Breast epithelium (tissue), 4 donors: ENCODE measurements at regions not wholly inside any gene's neighbourhood (a gene's known extent, or its start where the extent isn't known, plus 50 kb on each side); places are given as distances from the start of the nearest gene placed in this dataset.
"Not testable (repeated sequence)": the region's sequence is repeated elsewhere in the genome, so short reads cannot be mapped to it uniquely, and the experiment has no call there.

Experiments
- DNase-seq, 2 donors: peaks; one replicate each; pipeline ENCODE4 v3.0.0-alpha.2; 2019; ENCODE audit warnings: low spot score in 2 of 2
- H3K27ac ChIP-seq, 2 donors: fragments of 200-600 bp; sonication (generic) in 1 of 2; one replicate each; pipeline ENCODE4 v1.5.1; 2016 to 2019; ENCODE audit warnings: mild to moderate bottlenecking in 1 of 2
- H3K27me3 ChIP-seq, 2 donors: fragments of 200-600 bp; sonication (generic) in 1 of 2; one replicate each; pipeline versions ENCODE4 v1.5.1 to v1.6.0; 2017 to 2019; ENCODE audit warnings: control low read depth in 1 of 2, mild to moderate bottlenecking in 1 of 2
- H3K36me3 ChIP-seq: fragments of 200-600 bp; one replicate; pipeline ENCODE4 v1.5.1; 2019
- H3K4me1 ChIP-seq, 2 donors: fragments of 200-600 bp; sonication (generic); one replicate each; pipeline ENCODE4 v1.5.1; 2016 to 2019; ENCODE audit warnings: control low read depth in 1 of 2
- H3K4me3 ChIP-seq, 3 donors: fragments of 200-600 bp; sonication (generic); 1 replicate in 2 of 3; 2 replicates in 1 of 3; pipeline ENCODE4 v1.5.1; 2016 to 2019; ENCODE audit warnings: mild to moderate bottlenecking in 3 of 3, moderate library complexity in 2 of 3
- H3K9me3 ChIP-seq, 2 donors: fragments of 200-600 bp; sonication (generic) in 1 of 2; one replicate each; pipeline ENCODE4 v1.5.1; 2016 to 2019; ENCODE audit warnings: control low read depth in 1 of 2
- CTCF ChIP-seq, 3 donors: fragments of 450-650 bp; IDR thresholded peaks; one replicate each; pipeline ENCODE4 v1.5.1; 2016 to 2017; ENCODE audit warnings: antibody characterized with exemption in 3 of 3, mild to moderate bottlenecking in 3 of 3, moderate library complexity in 3 of 3
- POLR2A ChIP-seq: fragments of 450-650 bp; IDR thresholded peaks from one replicate; pipeline ENCODE4 v1.6.1; 2016; ENCODE audit warnings: antibody characterized with exemption, mild to moderate bottlenecking, moderate library complexity
- POLR2AphosphoS5 ChIP-seq, 3 donors: sonication (generic); formaldehyde crosslinking; IDR thresholded peaks; one replicate each; pipeline ENCODE4 v1.6.1; 2017; ENCODE audit warnings: antibody characterized with exemption in 3 of 3
- intact Hi-C: fragments of 100-400 bp; cut with DNase I; formaldehyde crosslinking; loops from one replicate; pipeline ENCODE4 v1.15.1; 2023; ENCODE audit warnings: low total_unique reads

- peaks cover 0 to under 1% of the 10 kb centered on the region in 2 donors for H3K27me3 ChIP-seq
- H3K36me3 ChIP-seq, result no peaks in the 10 kb centered on the region
- no peak overlapping the region for H3K27ac ChIP-seq
- DNase-seq, result no peak
- no peak overlapping the region for H3K4me3 ChIP-seq
- no peaks in the 10 kb centered on the region for H3K4me1 ChIP-seq
- TF ChIP-seq POLR2A, result no peak
- intact Hi-C loops, result no loop called here
- H3K9me3 ChIP-seq, result no peaks in the 10 kb centered on the region
Observed at GRCh38 chr12:131309700-131310099, 356.0 kb downstream of the ADGRD1 start.

- DNase-seq, H3K4me1 ChIP-seq, intact Hi-C loops, H3K9me3 ChIP-seq, H3K4me3 ChIP-seq, H3K27me3 ChIP-seq, H3K36me3 ChIP-seq, H3K27ac ChIP-seq: not testable (repeated sequence)
Observed at GRCh38 chr12:131310227-131310969, 356.7 kb downstream of the ADGRD1 start.

- peaks cover 0 to 11% of the 10 kb centered on the region in 2 donors for H3K27me3 ChIP-seq
- H3K4me3 ChIP-seq, H3K4me1 ChIP-seq, H3K9me3 ChIP-seq, intact Hi-C loops, H3K36me3 ChIP-seq, DNase-seq, H3K27ac ChIP-seq: not testable (repeated sequence)
Observed at GRCh38 chr12:131311279-131311722, 357.6 kb downstream of the ADGRD1 start.

- DNase-seq, result no peak
- H3K27ac ChIP-seq, result no peak overlapping the region
- intact Hi-C loops, result no loop called here
- H3K4me3 ChIP-seq, result peak overlapping the region in 1 of 3 donors; percentile 31
- H3K36me3 ChIP-seq, result no peaks in the 10 kb centered on the region
- TF ChIP-seq CTCF (IDR thresholded peaks at IDR 0.05) (no peak), POLR2A (no peak), POLR2AphosphoS5 (IDR thresholded peaks at IDR 0.05) (no peak)
- peaks cover 0 to 11% of the 10 kb centered on the region in 2 donors for H3K27me3 ChIP-seq
- H3K9me3 ChIP-seq, result no peaks in the 10 kb centered on the region
- H3K4me1 ChIP-seq, result no peaks in the 10 kb centered on the region
Observed at GRCh38 chr12:131311764-131312163, 358.1 kb downstream of the ADGRD1 start.

GRCh38 chr12:131312382-131312781 lies 358.7 kb downstream of the ADGRD1 start:
- peak overlapping the region in 1 of 3 donors; percentile 31 for H3K4me3 ChIP-seq
- DNase-seq, H3K27ac ChIP-seq, H3K4me1 ChIP-seq, H3K9me3 ChIP-seq, intact Hi-C loops, H3K36me3 ChIP-seq: not testable (repeated sequence)
- H3K27me3 ChIP-seq, result peaks cover 0 to 11% of the 10 kb centered on the region in 2 donors

GRCh38 chr12:131312793-131313545 lies 359.3 kb downstream of the ADGRD1 start:
- no peak for DNase-seq
- Histone ChIP-seq H3K4me3 (no peak overlapping the region), H3K27ac (no peak overlapping the region), H3K4me1 (no peaks in the 10 kb centered on the region), H3K36me3 (no peaks in the 10 kb centered on the region), H3K27me3 (peaks cover 0 to 11% of the 10 kb centered on the region in 2 donors), H3K9me3 (no peaks in the 10 kb centered on the region)
- intact Hi-C loops, result no loop called here
- TF ChIP-seq POLR2AphosphoS5 (IDR thresholded peaks at IDR 0.05) (no peak), POLR2A (no peak), CTCF (IDR thresholded peaks at IDR 0.05) (no peak)

- Histone ChIP-seq H3K27ac (no peak overlapping the region), H3K36me3 (no peaks in the 10 kb centered on the region), H3K9me3 (no peaks in the 10 kb centered on the region), H3K4me1 (no peaks in the 10 kb centered on the region), H3K27me3 (peaks cover 0 to 11% of the 10 kb centered on the region in 2 donors), H3K4me3 (no peak overlapping the region)
- no peak for DNase-seq
- intact Hi-C loops, result no loop called here
- no peak for TF ChIP-seq POLR2A
- TF ChIP-seq POLR2AphosphoS5 (IDR thresholded peaks at IDR 0.05), result no peak
- TF ChIP-seq CTCF (IDR thresholded peaks at IDR 0.05), result no peak
Observed at GRCh38 chr12:131313635-131314034, 359.9 kb downstream of the ADGRD1 start.
